Mesothelial cell of epicardium (in vitro differentiated cells): ENCODE measurements at regions not wholly inside any gene's neighbourhood (a gene's known extent, or its start where the extent isn't known, plus 50 kb on each side); places are given as distances from the start of the nearest gene placed in this dataset.

Experiments
- DNase-seq, 2 experiments: peaks; one replicate each; pipeline ENCODE4 v3.0.0; 2021; ENCODE audit warnings: low spot score in 2 of 2; ENCODE audit not compliant: unreplicated experiment in 2 of 2
- H3K27ac Mint-ChIP-seq: 2 replicates; pipeline ENCODE4 v1.8.0; 2021; ENCODE audit warnings: mixed read lengths
- H3K27me3 Mint-ChIP-seq: 2 replicates; pipeline ENCODE4 v1.8.0; 2021; ENCODE audit warnings: low read depth, mixed read lengths
- H3K36me3 Mint-ChIP-seq: 2 replicates; pipeline ENCODE4 v1.8.0; 2021; ENCODE audit warnings: mixed read lengths
- H3K4me1 Mint-ChIP-seq: 2 replicates; pipeline ENCODE4 v1.8.0; 2021; ENCODE audit warnings: mixed read lengths
- H3K4me3 Mint-ChIP-seq: 2 replicates; pipeline ENCODE4 v1.8.0; 2021; ENCODE audit warnings: mild to moderate bottlenecking, moderate library complexity, mixed read lengths
- H3K9me3 Mint-ChIP-seq: 2 replicates; pipeline ENCODE4 v1.8.0; 2021; ENCODE audit warnings: mixed read lengths
- CTCF ChIP-seq: fragments of 200-600 bp; sonication (generic); IDR thresholded peaks from one replicate; pipeline ENCODE4 v1.5.0; 2021; ENCODE audit warnings: antibody characterized with exemption; ENCODE audit not compliant: unreplicated experiment

GRCh38 chrX:51824061-51824460, 69.4 kb upstream of the MAGED1 start:
- DNase-seq: no peak
- TF ChIP-seq CTCF: no peak
- H3K27ac Mint-ChIP-seq: no peak overlapping the region
- no peaks in the 10 kb centered on the region for H3K4me1 Mint-ChIP-seq
- H3K9me3 Mint-ChIP-seq: peaks cover 47% of the 10 kb centered on the region
- H3K36me3 Mint-ChIP-seq: peaks cover 3% of the 10 kb centered on the region
- no peak overlapping the region for H3K4me3 Mint-ChIP-seq
- H3K27me3 Mint-ChIP-seq: no peaks in the 10 kb centered on the region

- H3K36me3 Mint-ChIP-seq: peaks cover 1% of the 10 kb centered on the region
- H3K27ac Mint-ChIP-seq: no peak overlapping the region
- no peak overlapping the region for H3K4me3 Mint-ChIP-seq
- no peaks in the 10 kb centered on the region for H3K27me3 Mint-ChIP-seq
- peaks cover 45% of the 10 kb centered on the region for H3K9me3 Mint-ChIP-seq
- TF ChIP-seq CTCF: no peak
- H3K4me1 Mint-ChIP-seq: no peaks in the 10 kb centered on the region
- no peak for DNase-seq
Measured at GRCh38 chrX:51825436-51825835, 68.0 kb upstream of the MAGED1 start.

GRCh38 chrX:51834076-51834475, 59.3 kb upstream of the MAGED1 start:
- Mint-ChIP-seq H3K4me3 (no peak overlapping the region), H3K27me3 (no peaks in the 10 kb centered on the region), H3K9me3 (peaks cover 14% of the 10 kb centered on the region), H3K27ac (no peak overlapping the region), H3K36me3 (peaks cover 9% of the 10 kb centered on the region), H3K4me1 (peaks cover 22% of the 10 kb centered on the region)
- no peak for TF ChIP-seq CTCF
- no peak for DNase-seq

GRCh38 chrX:51836823-51837222, 56.6 kb upstream of the MAGED1 start:
- no peak for TF ChIP-seq CTCF
- DNase-seq: no peak
- Mint-ChIP-seq H3K9me3 (peaks cover 11% of the 10 kb centered on the region), H3K27ac (peak overlapping the region; percentile 47), H3K36me3 (peaks cover 7% of the 10 kb centered on the region), H3K4me3 (no peak overlapping the region), H3K4me1 (peaks cover 23% of the 10 kb centered on the region), H3K27me3 (no peaks in the 10 kb centered on the region)

GRCh38 chrX:51837451-51837850, 56.0 kb upstream of the MAGED1 start:
- no peak overlapping the region for H3K4me3 Mint-ChIP-seq
- no peak for TF ChIP-seq CTCF
- peak overlapping the region; percentile 47 for H3K27ac Mint-ChIP-seq

GRCh38 chrX:51837921-51838320, 55.5 kb upstream of the MAGED1 start:
- Mint-ChIP-seq H3K4me3 (no peak overlapping the region), H3K27me3 (no peaks in the 10 kb centered on the region), H3K27ac (peak overlapping the region; percentile 37), H3K36me3 (peaks cover 2% of the 10 kb centered on the region), H3K4me1 (peaks cover 23% of the 10 kb centered on the region), H3K9me3 (peaks cover 11% of the 10 kb centered on the region)
- no peak for TF ChIP-seq CTCF
- peak; percentile 37 to 65 for DNase-seq

More at GRCh38 chrX:51837451-51837850, 56.0 kb upstream of the MAGED1 start:
- Mint-ChIP-seq H3K4me1 (peaks cover 23% of the 10 kb centered on the region), H3K36me3 (peaks cover 3% of the 10 kb centered on the region), H3K27me3 (no peaks in the 10 kb centered on the region), H3K9me3 (peaks cover 13% of the 10 kb centered on the region)
- DNase-seq: no peak
